Esophagus muscularis mucosa (tissue), 4 donors: ENCODE measurements at regions not wholly inside any gene's neighbourhood (a gene's known extent, or its start where the extent isn't known, plus 50 kb on each side); places are given as distances from the start of the nearest gene placed in this dataset.

Source experiments
- DNase-seq: peaks from one replicate; pipeline ENCODE4 v3.0.0-alpha.2; 2017; ENCODE audit errors: extremely low spot score
- H3K27ac ChIP-seq, 4 donors: fragments of 200-600 bp; sonication (generic); replicated peaks in 1 of 4; 1 replicate in 3 of 4; 2 replicates in 1 of 4; pipeline ENCODE4 v1.5.1; 2016 to 2019; ENCODE audit warnings: mild to moderate bottlenecking in 1 of 4
- H3K27me3 ChIP-seq, 4 donors: fragments of 200-600 bp; sonication (generic); one replicate each; pipeline versions ENCODE4 v1.5.1 to v1.6.0; 2016 to 2019
- H3K36me3 ChIP-seq, 4 donors: fragments of 200-600 bp; sonication (generic); one replicate each; pipeline ENCODE4 v1.5.1; 2016 to 2019
- H3K4me1 ChIP-seq, 4 donors: fragments of 200-600 bp; sonication (generic); one replicate each; pipeline ENCODE4 v1.5.1; 2016 to 2019
- H3K4me3 ChIP-seq, 4 donors: fragments of 200-600 bp; sonication (generic); 1 replicate in 2 of 4; 2 replicates in 2 of 4; pipeline ENCODE4 v1.5.1; 2016 to 2019; ENCODE audit warnings: mild to moderate bottlenecking in 4 of 4, moderate library complexity in 1 of 4
- H3K9me3 ChIP-seq, 4 donors: fragments of 200-600 bp; sonication (generic); 1 replicate in 3 of 4; 2 replicates in 1 of 4; pipeline ENCODE4 v1.5.1; 2016 to 2019
- CTCF ChIP-seq, 3 experiments: fragments of 200-600 bp in 2 of 3; fragments of 450-650 bp in 1 of 3; sonication (generic) in 2 of 3; IDR thresholded peaks; one replicate each; pipeline ENCODE4 v1.5.1; 2017 to 2019; ENCODE audit warnings: antibody characterized with exemption in 3 of 3, mild to moderate bottlenecking in 2 of 3, moderate library complexity in 1 of 3
- EP300 ChIP-seq: sonication (generic); formaldehyde crosslinking; IDR thresholded peaks from one replicate; pipeline ENCODE4 v1.6.1; 2017; ENCODE audit warnings: antibody characterized with exemption
- POLR2A ChIP-seq: fragments of 450-650 bp; IDR thresholded peaks from one replicate; pipeline ENCODE4 v1.6.1; 2017; ENCODE audit warnings: antibody characterized with exemption, moderate library complexity, mild to moderate bottlenecking, low read depth
- POLR2AphosphoS5 ChIP-seq, 2 donors: sonication (generic); formaldehyde crosslinking; IDR thresholded peaks; one replicate each; pipeline ENCODE4 v1.6.1; 2017; ENCODE audit warnings: antibody characterized with exemption in 2 of 2
- WGBS: methylation state at CpG from one replicate; pipeline ENCODE4 v1.1.5; 2018; 5-methylcytosine and 5-hydroxymethylcytosine counted together
- intact Hi-C: fragments of 100-400 bp; cut with DNase I; formaldehyde crosslinking; loops from one replicate; pipeline ENCODE4 v1.15.1; 2023

- TF ChIP-seq POLR2A, result no peak
- no peak for TF ChIP-seq POLR2AphosphoS5 (IDR thresholded peaks at IDR 0.05)
- TF ChIP-seq CTCF (IDR thresholded peaks at IDR 0.05), result no peak
- TF ChIP-seq EP300, result no peak
- no peak for DNase-seq
- 79% methylated on average over 1 of the region's 1 CpG for WGBS
- intact Hi-C loops, result no loop called here
- H3K4me1 ChIP-seq, result no peaks in the 10 kb centered on the region
- no peaks in the 10 kb centered on the region for H3K9me3 ChIP-seq
- no peak overlapping the region for H3K4me3 ChIP-seq
- H3K27ac ChIP-seq, result no peak overlapping the region
- H3K27me3 ChIP-seq, result no peaks in the 10 kb centered on the region
- H3K36me3 ChIP-seq, result no peaks in the 10 kb centered on the region
Observed at GRCh38 chr18:28858248-28858647, 681.3 kb upstream of the CDH2 start.

GRCh38 chr18:28855989-28856388 lies 679.1 kb upstream of the CDH2 start:
- Histone ChIP-seq H3K9me3 (no peaks in the 10 kb centered on the region), H3K36me3 (no peaks in the 10 kb centered on the region)
- intact Hi-C loops, result no loop called here

GRCh38 chr18:28855524-28855923 lies 678.6 kb upstream of the CDH2 start:
- TF ChIP-seq EP300 (no peak), POLR2AphosphoS5 (IDR thresholded peaks at IDR 0.05) (no peak), POLR2A (no peak), CTCF (IDR thresholded peaks at IDR 0.05) (no peak)
- Histone ChIP-seq H3K4me3 (no peak overlapping the region), H3K27ac (no peak overlapping the region), H3K4me1 (no peaks in the 10 kb centered on the region), H3K9me3 (no peaks in the 10 kb centered on the region), H3K27me3 (no peaks in the 10 kb centered on the region), H3K36me3 (no peaks in the 10 kb centered on the region)
- 19% methylated on average over 1 of the region's 1 CpG for WGBS
- intact Hi-C loops, result no loop called here
- no peak for DNase-seq

More at GRCh38 chr18:28855989-28856388, 679.1 kb upstream of the CDH2 start:
- no peak for DNase-seq
- no peak overlapping the region for H3K27ac ChIP-seq
- no peaks in the 10 kb centered on the region for H3K27me3 ChIP-seq
- H3K4me3 ChIP-seq, result no peak overlapping the region
- TF ChIP-seq POLR2A (no peak), CTCF (IDR thresholded peaks at IDR 0.05) (no peak), POLR2AphosphoS5 (IDR thresholded peaks at IDR 0.05) (no peak), EP300 (no peak)
- 85% methylated on average over 2 of the region's 2 CpGs for WGBS
- no peaks in the 10 kb centered on the region for H3K4me1 ChIP-seq

GRCh38 chr18:28854964-28855363 lies 678.0 kb upstream of the CDH2 start:
- 60% methylated on average over 1 of the region's 1 CpG for WGBS
- no peaks in the 10 kb centered on the region for H3K4me1 ChIP-seq
- no peak overlapping the region for H3K4me3 ChIP-seq
- intact Hi-C loops, result no loop called here
- TF ChIP-seq POLR2AphosphoS5 (IDR thresholded peaks at IDR 0.05) (no peak), EP300 (no peak), POLR2A (no peak), CTCF (IDR thresholded peaks at IDR 0.05) (no peak)
- no peak for DNase-seq
- no peaks in the 10 kb centered on the region for H3K36me3 ChIP-seq
- no peak overlapping the region for H3K27ac ChIP-seq
- no peaks in the 10 kb centered on the region for H3K9me3 ChIP-seq
- no peaks in the 10 kb centered on the region for H3K27me3 ChIP-seq

- TF ChIP-seq POLR2AphosphoS5 (IDR thresholded peaks at IDR 0.05), result no peak
- TF ChIP-seq EP300, result no peak
- TF ChIP-seq CTCF (IDR thresholded peaks at IDR 0.05), result no peak
- TF ChIP-seq POLR2A, result no peak
Observed at GRCh38 chr18:28846958-28847357, 670.0 kb upstream of the CDH2 start.

More at GRCh38 chr18:28846958-28847357, 670.0 kb upstream of the CDH2 start:
- Histone ChIP-seq H3K4me3 (no peak overlapping the region), H3K36me3 (no peaks in the 10 kb centered on the region), H3K9me3 (peaks cover 0 to 5% (median 0%) of the 10 kb centered on the region in 4 donors), H3K4me1 (no peaks in the 10 kb centered on the region), H3K27me3 (no peaks in the 10 kb centered on the region), H3K27ac (no peak overlapping the region)
- intact Hi-C loops, result no loop called here
- DNase-seq, result no peak
- WGBS, result 69% methylated on average over 3 of the region's 3 CpGs
